ENCODE measurements at regions not wholly inside any gene's neighbourhood (a gene's known extent, or its start where the extent isn't known, plus 50 kb on each side); places are given as distances from the start of the nearest gene placed in this dataset.

GRCh38 chr19:28020619-28021258 lies 1192.2 kb downstream of the UQCRFS1 start:
- TF ChIP-seq POLR2AphosphoS5 (IDR thresholded peaks at IDR 0.05; ENCODE audit: low read depth, low read length) (no peak), POLR2A (IDR thresholded peaks at IDR 0.05; ENCODE audit: low read depth, low read length) (no peak), TAF1 (IDR thresholded peaks at IDR 0.05; ENCODE audit: low read depth, low read length) (no peak)

All from GM12891 (cell line).